ENCODE measurements at regions not wholly inside any gene's neighbourhood (a gene's known extent, or its start where the extent isn't known, plus 50 kb on each side); places are given as distances from the start of the nearest gene placed in this dataset.

DNA sequence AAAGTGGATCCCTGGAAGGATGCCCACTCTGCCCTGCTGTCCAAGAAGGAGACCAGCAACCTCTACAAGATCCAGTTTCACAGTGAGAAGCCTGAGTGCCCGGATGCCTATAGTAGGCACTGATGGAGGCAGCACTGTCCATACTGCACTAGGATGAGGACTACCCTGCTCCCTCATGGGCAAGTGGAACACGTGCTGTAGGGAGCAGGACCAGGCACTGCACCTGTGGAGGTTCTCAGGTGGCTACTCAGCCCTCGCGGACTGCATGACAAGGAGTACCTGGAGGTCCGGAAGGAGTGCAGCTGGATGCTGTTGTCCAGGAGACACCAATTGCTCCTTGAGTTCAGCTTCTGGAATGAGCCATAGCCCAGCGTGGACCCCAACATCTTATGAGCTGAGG is 146.1 kb upstream of the NLRP1 start:
- H3K27me3 Mint-ChIP-seq (ENCODE audit: low read depth), result peaks cover 5% of the 10 kb centered on the region; the same call in 1 of the 2 replicates
- no peak for DNase-seq (ENCODE audit: low spot score)
- TF ChIP-seq SP1 (CRISPR knock-in tag; conservative IDR thresholded peaks at IDR 0.05), result no peak
- TF ChIP-seq MXD4 (CRISPR knock-in tag; IDR thresholded peaks at IDR 0.05; ENCODE audit: borderline replicate concordance), result no peak
- TF ChIP-seq GABPB1 (CRISPR knock-in tag; IDR thresholded peaks at IDR 0.05), result no peak
- TF ChIP-seq EMX1 (CRISPR knock-in tag; IDR thresholded peaks at IDR 0.05), result no peak
- no peak for TF ChIP-seq KAT7 (CRISPR knock-in tag; IDR thresholded peaks at IDR 0.05; ENCODE audit: borderline replicate concordance)
- no peak for TF ChIP-seq FOXJ3 (CRISPR knock-in tag; IDR thresholded peaks at IDR 0.05; ENCODE audit: borderline replicate concordance)
- TF ChIP-seq, protein P1, sequence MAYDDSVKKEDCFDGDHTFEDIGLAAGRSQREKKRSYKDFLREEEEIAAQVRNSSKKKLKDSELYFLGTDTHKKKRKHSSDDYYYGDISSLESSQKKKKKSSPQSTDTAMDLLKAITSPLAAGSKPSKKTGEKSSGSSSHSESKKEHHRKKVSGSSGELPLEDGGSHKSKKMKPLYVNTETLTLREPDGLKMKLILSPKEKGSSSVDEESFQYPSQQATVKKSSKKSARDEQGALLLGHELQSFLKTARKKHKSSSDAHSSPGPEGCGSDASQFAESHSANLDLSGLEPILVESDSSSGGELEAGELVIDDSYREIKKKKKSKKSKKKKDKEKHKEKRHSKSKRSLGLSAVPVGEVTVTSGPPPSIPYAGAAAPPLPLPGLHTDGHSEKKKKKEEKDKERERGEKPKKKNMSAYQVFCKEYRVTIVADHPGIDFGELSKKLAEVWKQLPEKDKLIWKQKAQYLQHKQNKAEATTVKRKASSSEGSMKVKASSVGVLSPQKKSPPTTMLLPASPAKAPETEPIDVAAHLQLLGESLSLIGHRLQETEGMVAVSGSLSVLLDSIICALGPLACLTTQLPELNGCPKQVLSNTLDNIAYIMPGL (CRISPR knock-in tag; IDR thresholded peaks at IDR 0.05), result no peak
- TF ChIP-seq, protein P2, sequence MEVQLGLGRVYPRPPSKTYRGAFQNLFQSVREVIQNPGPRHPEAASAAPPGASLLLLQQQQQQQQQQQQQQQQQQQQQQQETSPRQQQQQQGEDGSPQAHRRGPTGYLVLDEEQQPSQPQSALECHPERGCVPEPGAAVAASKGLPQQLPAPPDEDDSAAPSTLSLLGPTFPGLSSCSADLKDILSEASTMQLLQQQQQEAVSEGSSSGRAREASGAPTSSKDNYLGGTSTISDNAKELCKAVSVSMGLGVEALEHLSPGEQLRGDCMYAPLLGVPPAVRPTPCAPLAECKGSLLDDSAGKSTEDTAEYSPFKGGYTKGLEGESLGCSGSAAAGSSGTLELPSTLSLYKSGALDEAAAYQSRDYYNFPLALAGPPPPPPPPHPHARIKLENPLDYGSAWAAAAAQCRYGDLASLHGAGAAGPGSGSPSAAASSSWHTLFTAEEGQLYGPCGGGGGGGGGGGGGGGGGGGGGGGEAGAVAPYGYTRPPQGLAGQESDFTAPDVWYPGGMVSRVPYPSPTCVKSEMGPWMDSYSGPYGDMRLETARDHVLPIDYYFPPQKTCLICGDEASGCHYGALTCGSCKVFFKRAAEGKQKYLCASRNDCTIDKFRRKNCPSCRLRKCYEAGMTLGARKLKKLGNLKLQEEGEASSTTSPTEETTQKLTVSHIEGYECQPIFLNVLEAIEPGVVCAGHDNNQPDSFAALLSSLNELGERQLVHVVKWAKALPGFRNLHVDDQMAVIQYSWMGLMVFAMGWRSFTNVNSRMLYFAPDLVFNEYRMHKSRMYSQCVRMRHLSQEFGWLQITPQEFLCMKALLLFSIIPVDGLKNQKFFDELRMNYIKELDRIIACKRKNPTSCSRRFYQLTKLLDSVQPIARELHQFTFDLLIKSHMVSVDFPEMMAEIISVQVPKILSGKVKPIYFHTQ (CRISPR knock-in tag; IDR thresholded peaks at IDR 0.05), result no peak
- TF ChIP-seq ZNF121 (CRISPR knock-in tag; IDR thresholded peaks at IDR 0.05), result no peak
- H3K4me1 Mint-ChIP-seq, result peaks cover 8% of the 10 kb centered on the region
- peaks cover 25% of the 10 kb centered on the region for H3K9me3 Mint-ChIP-seq
- POLR2A ChIA-PET, result no interaction called here
- H3K36me3 Mint-ChIP-seq, result no peaks in the 10 kb centered on the region
- ATAC-seq, result no peak
- H3K27ac Mint-ChIP-seq, result no peak overlapping the region
- CTCF ChIA-PET, result no interaction called here
- H3K4me3 Mint-ChIP-seq, result no peak overlapping the region

DNA sequence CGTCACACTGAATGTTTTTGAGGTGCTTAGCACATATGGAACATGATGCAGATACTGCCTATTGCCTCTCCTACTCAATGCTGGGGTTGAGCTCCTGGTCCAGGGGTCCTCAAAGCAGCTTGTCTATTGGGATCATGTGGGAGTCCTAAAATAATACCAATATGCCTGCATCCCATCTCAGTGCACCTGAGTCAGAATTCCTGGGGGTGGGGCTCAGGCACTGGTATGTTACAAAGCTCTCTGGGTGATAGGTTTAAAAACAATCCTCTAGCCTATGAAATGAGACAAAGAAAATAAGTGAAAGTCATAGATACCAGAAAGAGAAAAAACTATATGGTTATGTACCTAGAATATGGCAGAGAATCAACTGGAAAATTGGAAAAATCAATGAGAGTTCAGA is 156.6 kb upstream of the NLRP1 start:
- CTCF ChIA-PET, result interaction anchor here (0.8 kb wide), 1 partner anchor 148 kb away, joined by 3 read pairs; no protein-coding TSS in a partner anchor
- ATAC-seq, result no peak

DNA sequence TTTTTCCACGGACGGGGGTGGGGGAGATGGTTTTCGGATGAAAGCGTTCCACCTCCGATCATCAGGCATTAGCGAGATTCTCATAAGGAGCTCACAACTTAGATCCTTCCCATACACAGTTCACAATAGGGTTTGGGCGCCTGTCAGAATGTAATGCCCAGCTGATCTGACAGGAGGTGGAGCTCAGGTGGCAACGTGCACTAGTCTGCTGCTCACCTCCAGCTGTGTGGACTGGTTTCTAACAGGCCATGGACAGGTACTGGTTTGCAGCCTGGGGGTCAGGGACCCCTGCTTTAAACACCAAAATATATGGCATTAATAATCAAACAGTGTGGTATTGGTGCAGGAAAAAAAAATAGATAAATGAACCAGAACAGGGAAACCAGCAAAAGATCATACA is 157.5 kb upstream of the NLRP1 start:
- Mint-ChIP-seq H3K27me3 (ENCODE audit: low read depth) (no peaks in the 10 kb centered on the region; the same call in 1 of the 2 replicates), H3K9me3 (0 out of 2 replicates have a peak, but pooled peaks cover 4% of the 10 kb centered on the region), H3K27ac (no peak overlapping the region), H3K36me3 (no peaks in the 10 kb centered on the region), H3K4me3 (no peak overlapping the region), H3K4me1 (peaks cover 4% of the 10 kb centered on the region; the same call in 1 of the 2 replicates)
- ATAC-seq (no peak), DNase-seq (ENCODE audit: low spot score) (no peak)
- ChIA-PET POLR2A (no interaction called here), CTCF (no interaction called here)
- no peak for TF ChIP-seq NFYB (CRISPR knock-in tag; conservative IDR thresholded peaks at IDR 0.05; ENCODE audit: low read depth)
- no peak for TF ChIP-seq ZNF396 (CRISPR knock-in tag; IDR thresholded peaks at IDR 0.05; ENCODE audit: borderline replicate concordance)
- no peak for TF ChIP-seq MXD4 (CRISPR knock-in tag; IDR thresholded peaks at IDR 0.05; ENCODE audit: borderline replicate concordance)
- TF ChIP-seq, protein P3, sequence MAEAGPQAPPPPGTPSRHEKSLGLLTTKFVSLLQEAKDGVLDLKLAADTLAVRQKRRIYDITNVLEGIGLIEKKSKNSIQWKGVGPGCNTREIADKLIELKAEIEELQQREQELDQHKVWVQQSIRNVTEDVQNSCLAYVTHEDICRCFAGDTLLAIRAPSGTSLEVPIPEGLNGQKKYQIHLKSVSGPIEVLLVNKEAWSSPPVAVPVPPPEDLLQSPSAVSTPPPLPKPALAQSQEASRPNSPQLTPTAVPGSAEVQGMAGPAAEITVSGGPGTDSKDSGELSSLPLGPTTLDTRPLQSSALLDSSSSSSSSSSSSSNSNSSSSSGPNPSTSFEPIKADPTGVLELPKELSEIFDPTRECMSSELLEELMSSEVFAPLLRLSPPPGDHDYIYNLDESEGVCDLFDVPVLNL (CRISPR knock-in tag; IDR thresholded peaks at IDR 0.05; ENCODE audit: borderline replicate concordance, low read depth), result no peak
- TF ChIP-seq, protein P4, sequence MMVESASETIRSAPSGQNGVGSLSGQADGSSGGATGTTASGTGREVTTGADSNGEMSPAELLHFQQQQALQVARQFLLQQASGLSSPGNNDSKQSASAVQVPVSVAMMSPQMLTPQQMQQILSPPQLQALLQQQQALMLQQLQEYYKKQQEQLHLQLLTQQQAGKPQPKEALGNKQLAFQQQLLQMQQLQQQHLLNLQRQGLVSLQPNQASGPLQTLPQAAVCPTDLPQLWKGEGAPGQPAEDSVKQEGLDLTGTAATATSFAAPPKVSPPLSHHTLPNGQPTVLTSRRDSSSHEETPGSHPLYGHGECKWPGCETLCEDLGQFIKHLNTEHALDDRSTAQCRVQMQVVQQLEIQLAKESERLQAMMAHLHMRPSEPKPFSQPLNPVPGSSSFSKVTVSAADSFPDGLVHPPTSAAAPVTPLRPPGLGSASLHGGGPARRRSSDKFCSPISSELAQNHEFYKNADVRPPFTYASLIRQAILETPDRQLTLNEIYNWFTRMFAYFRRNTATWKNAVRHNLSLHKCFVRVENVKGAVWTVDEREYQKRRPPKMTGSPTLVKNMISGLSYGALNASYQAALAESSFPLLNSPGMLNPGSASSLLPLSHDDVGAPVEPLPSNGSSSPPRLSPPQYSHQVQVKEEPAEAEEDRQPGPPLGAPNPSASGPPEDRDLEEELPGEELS (CRISPR knock-in tag; IDR thresholded peaks at IDR 0.05), result no peak
- TF ChIP-seq, protein P5, sequence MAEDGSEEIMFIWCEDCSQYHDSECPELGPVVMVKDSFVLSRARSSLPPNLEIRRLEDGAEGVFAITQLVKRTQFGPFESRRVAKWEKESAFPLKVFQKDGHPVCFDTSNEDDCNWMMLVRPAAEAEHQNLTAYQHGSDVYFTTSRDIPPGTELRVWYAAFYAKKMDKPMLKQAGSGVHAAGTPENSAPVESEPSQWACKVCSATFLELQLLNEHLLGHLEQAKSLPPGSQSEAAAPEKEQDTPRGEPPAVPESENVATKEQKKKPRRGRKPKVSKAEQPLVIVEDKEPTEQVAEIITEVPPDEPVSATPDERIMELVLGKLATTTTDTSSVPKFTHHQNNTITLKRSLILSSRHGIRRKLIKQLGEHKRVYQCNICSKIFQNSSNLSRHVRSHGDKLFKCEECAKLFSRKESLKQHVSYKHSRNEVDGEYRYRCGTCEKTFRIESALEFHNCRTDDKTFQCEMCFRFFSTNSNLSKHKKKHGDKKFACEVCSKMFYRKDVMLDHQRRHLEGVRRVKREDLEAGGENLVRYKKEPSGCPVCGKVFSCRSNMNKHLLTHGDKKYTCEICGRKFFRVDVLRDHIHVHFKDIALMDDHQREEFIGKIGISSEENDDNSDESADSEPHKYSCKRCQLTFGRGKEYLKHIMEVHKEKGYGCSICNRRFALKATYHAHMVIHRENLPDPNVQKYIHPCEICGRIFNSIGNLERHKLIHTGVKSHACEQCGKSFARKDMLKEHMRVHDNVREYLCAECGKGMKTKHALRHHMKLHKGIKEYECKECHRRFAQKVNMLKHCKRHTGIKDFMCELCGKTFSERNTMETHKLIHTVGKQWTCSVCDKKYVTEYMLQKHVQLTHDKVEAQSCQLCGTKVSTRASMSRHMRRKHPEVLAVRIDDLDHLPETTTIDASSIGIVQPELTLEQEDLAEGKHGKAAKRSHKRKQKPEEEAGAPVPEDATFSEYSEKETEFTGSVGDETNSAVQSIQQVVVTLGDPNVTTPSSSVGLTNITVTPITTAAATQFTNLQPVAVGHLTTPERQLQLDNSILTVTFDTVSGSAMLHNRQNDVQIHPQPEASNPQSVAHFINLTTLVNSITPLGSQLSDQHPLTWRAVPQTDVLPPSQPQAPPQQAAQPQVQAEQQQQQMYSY (CRISPR knock-in tag; IDR thresholded peaks at IDR 0.05), result no peak
- no peak for TF ChIP-seq SMAD4 (CRISPR knock-in tag; IDR thresholded peaks at IDR 0.05)
- TF ChIP-seq, protein P6, sequence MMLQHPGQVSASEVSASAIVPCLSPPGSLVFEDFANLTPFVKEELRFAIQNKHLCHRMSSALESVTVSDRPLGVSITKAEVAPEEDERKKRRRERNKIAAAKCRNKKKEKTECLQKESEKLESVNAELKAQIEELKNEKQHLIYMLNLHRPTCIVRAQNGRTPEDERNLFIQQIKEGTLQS (CRISPR knock-in tag; conservative IDR thresholded peaks at IDR 0.05), result no peak
- TF ChIP-seq ZNF219 (CRISPR knock-in tag; IDR thresholded peaks at IDR 0.05; ENCODE audit: borderline replicate concordance), result no peak
- TF ChIP-seq KAT7 (CRISPR knock-in tag; IDR thresholded peaks at IDR 0.05; ENCODE audit: borderline replicate concordance), result no peak
- no peak for TF ChIP-seq SP1 (CRISPR knock-in tag; conservative IDR thresholded peaks at IDR 0.05)

More for the DNA sequence above, 156.6 kb upstream of the NLRP1 start:
- 0 out of 2 replicates have a peak, but pooled peaks cover 4% of the 10 kb centered on the region for H3K9me3 Mint-ChIP-seq
- no peaks in the 10 kb centered on the region; the same call in 1 of the 2 replicates for H3K27me3 Mint-ChIP-seq (ENCODE audit: low read depth)
- no peaks in the 10 kb centered on the region for H3K36me3 Mint-ChIP-seq
- no peak overlapping the region for H3K27ac Mint-ChIP-seq
- TF ChIP-seq TEAD4 (CRISPR knock-in tag; IDR thresholded peaks at IDR 0.05) (0 out of 2 replicates have a peak, but pooled peaks have one; percentile 49), FOXP1 (CRISPR knock-in tag; IDR thresholded peaks at IDR 0.05; ENCODE audit: borderline replicate concordance) (no peak), TEAD1 (CRISPR knock-in tag; IDR thresholded peaks at IDR 0.05) (peak; percentile 31; the same call in 1 of the 2 replicates), GABPB1 (CRISPR knock-in tag; IDR thresholded peaks at IDR 0.05) (no peak)
- H3K4me3 Mint-ChIP-seq, result no peak overlapping the region
- peaks cover 4% of the 10 kb centered on the region; the same call in 1 of the 2 replicates for H3K4me1 Mint-ChIP-seq
- POLR2A ChIA-PET, result no interaction called here
- DNase-seq (ENCODE audit: low spot score), result no peak
